ENCODE measurements at regions not wholly inside any gene's neighbourhood (a gene's known extent, or its start where the extent isn't known, plus 50 kb on each side); places are given as distances from the start of the nearest gene placed in this dataset.
"Not testable (repeated sequence)": the region's sequence is repeated elsewhere in the genome, so short reads cannot be mapped to it uniquely, and the experiment has no call there.

GRCh38 chrX:20718592-20719380 lies 452.1 kb upstream of the RPS6KA3 start:
- DNase-seq: no peak
- no peak for TF ChIP-seq GATA1 (IDR thresholded peaks at IDR 0.05; ENCODE audit: low read depth, low read length)
- no peak for TF ChIP-seq POLR2A (IDR thresholded peaks at IDR 0.05; ENCODE audit: low read length)

DNA sequence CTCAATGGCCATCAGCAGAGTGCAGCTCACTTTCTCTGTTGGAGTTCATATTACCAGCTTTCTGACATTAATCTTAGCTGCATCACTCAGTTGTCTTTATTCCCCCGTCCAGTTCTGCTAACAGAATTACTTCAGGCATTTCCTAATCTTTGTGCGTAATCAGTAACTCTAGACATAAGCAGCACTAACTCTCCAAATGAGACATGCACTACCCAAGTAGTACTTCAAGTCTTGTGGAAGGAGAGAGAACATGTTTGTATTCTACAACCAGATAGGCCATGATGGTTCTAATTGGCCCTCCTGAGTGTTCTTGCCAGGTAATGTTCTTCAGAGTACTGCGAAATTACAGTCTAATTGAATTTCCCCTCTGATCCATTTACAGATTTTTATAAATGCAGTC lies 448.5 kb upstream of the RPS6KA3 start:
- no peak for DNase-seq

DNA sequence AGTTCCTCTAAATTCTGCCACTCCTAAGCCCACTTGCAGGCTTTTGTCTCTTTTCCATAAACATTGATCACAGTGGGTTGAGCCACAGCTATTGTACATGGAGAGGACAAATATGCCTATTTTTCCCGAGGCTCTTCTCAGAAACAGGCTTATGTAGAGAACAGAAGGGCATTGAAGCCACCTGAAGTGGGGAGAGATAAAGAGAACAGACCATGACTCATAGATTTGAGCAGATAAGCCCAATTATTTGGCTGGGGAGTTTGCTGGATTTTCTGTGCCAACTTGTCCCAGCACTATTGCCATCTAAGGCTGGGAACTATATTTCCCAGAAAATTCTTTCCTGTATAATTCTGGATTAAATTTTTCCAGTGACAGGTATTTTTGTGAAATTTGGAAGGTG lies 446.1 kb upstream of the RPS6KA3 start:
- TF ChIP-seq GATA1 (IDR thresholded peaks at IDR 0.05; ENCODE audit: low read depth, low read length) (no peak), POLR2A (IDR thresholded peaks at IDR 0.05; ENCODE audit: low read length) (no peak)

More for the DNA sequence above, 448.5 kb upstream of the RPS6KA3 start:
- no peak for TF ChIP-seq GATA1 (IDR thresholded peaks at IDR 0.05; ENCODE audit: low read depth, low read length)
- TF ChIP-seq POLR2A (IDR thresholded peaks at IDR 0.05; ENCODE audit: low read length): no peak

GRCh38 chrX:20711366-20711765 lies 444.7 kb upstream of the RPS6KA3 start:
- DNase-seq: no peak
- TF ChIP-seq POLR2A (IDR thresholded peaks at IDR 0.05; ENCODE audit: low read length) (no peak), GATA1 (IDR thresholded peaks at IDR 0.05; ENCODE audit: low read depth, low read length) (no peak)

More for the DNA sequence above, 446.1 kb upstream of the RPS6KA3 start:
- DNase-seq: no peak

- DNase-seq: no peak
- TF ChIP-seq POLR2A (IDR thresholded peaks at IDR 0.05; ENCODE audit: low read length): no peak
- no peak for TF ChIP-seq GATA1 (IDR thresholded peaks at IDR 0.05; ENCODE audit: low read depth, low read length)
Measured at GRCh38 chrX:20693078-20693477, 426.4 kb upstream of the RPS6KA3 start.

DNA sequence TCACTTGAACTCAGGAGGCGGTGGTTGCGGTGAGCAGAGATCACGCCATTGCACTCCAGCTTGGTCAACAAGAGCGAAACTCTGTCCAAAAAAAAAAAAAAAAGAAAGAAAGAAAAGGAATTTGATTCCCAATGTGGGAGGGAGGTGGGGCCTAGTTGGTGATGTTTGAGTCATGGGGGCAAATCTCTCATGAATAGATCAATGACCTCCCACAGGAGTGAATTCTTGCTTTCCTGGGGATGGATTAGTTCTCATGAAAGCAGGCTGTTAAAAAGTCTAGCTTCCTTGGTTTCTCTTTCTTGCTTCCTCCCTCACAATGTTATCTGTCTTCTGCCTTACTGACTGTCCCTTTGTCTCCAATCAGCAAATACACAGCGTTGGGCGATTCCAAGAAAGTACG lies 419.5 kb upstream of the RPS6KA3 start:
- DNase-seq: no peak
- TF ChIP-seq GATA1 (IDR thresholded peaks at IDR 0.05; ENCODE audit: low read depth, low read length) (no peak), POLR2A (IDR thresholded peaks at IDR 0.05; ENCODE audit: low read length) (no peak)

DNA sequence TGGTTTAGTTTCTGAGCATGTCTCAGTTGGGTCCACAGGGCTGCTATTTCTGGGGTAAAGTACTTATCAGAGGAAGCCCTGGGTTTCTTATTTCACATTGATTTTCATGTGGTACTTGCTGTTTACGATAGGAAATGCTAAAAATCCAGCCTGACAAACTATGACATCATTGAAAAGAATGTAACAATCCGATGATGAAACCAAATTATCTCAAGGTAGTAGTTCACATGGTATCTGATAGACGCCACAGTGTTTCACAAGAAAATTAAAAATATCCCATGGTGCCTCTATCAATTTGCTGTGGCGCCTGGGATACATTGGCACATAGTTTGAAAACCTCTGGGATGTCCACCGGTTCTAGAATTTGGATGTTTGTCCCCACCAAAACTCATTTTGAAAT lies 418.9 kb upstream of the RPS6KA3 start:
- DNase-seq: no peak
- no peak for TF ChIP-seq GATA1 (IDR thresholded peaks at IDR 0.05; ENCODE audit: low read depth, low read length)
- TF ChIP-seq POLR2A (IDR thresholded peaks at IDR 0.05; ENCODE audit: low read length): no peak

DNA sequence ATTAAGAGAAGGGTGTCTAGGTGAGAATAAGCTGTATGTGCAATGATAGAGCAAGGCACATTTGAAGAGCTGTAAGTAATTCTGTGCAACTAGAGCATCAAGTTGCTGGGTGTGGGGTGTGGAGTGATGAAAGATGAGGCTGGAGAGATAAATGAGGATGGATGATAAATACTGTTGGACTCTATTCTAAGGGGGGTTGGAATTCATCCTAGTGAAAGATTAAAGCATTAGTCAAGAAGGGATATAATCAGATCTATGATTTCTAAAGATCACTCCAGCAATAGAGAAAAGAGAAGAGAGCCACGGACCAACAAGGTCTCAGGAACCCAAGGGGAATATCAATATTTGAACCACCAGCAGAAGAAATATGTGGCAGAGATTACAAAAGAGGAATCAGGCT lies 415.0 kb upstream of the RPS6KA3 start:
- TF ChIP-seq GATA1 (IDR thresholded peaks at IDR 0.05; ENCODE audit: low read depth, low read length) (no peak), POLR2A (IDR thresholded peaks at IDR 0.05; ENCODE audit: low read length) (no peak)
- no peak for DNase-seq

DNA sequence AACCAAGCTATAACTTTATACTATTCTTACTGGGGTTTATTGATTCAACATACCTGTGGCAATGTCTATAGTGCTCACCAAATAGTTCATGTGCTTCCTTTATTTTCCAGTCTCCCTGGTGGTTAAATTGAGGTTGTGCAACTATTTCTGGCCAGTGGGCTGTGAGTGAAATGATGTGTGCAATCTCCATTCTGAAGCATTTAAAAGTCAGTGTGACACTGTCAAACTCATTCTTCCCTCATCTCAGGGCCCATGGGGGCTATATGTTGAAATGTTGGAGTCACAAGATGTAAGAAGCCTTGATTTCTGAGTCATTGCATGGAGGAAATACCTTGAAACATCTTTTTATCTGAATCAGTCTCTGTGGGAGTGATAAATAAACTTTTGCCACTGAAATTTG lies 414.3 kb upstream of the RPS6KA3 start:
- no peak for DNase-seq
- TF ChIP-seq GATA1 (IDR thresholded peaks at IDR 0.05; ENCODE audit: low read depth, low read length): no peak
- no peak for TF ChIP-seq POLR2A (IDR thresholded peaks at IDR 0.05; ENCODE audit: low read length)

- TF ChIP-seq POLR2A (IDR thresholded peaks at IDR 0.05; ENCODE audit: low read length) (no peak), GATA1 (IDR thresholded peaks at IDR 0.05; ENCODE audit: low read depth, low read length) (no peak)
- DNase-seq: no peak
Measured at GRCh38 chrX:20672476-20672875, 405.8 kb upstream of the RPS6KA3 start.

GRCh38 chrX:20671746-20672145 lies 405.0 kb upstream of the RPS6KA3 start:
- DNase-seq: not testable (repeated sequence)

- no peak for DNase-seq
- no peak for TF ChIP-seq POLR2A (IDR thresholded peaks at IDR 0.05; ENCODE audit: low read length)
- TF ChIP-seq GATA1 (IDR thresholded peaks at IDR 0.05; ENCODE audit: low read depth, low read length): no peak
Measured at GRCh38 chrX:20670611-20671010, 403.9 kb upstream of the RPS6KA3 start.

GRCh38 chrX:20668550-20668949 lies 401.8 kb upstream of the RPS6KA3 start:
- TF ChIP-seq POLR2A (IDR thresholded peaks at IDR 0.05; ENCODE audit: low read length): no peak
- TF ChIP-seq GATA1 (IDR thresholded peaks at IDR 0.05; ENCODE audit: low read depth, low read length): no peak
- no peak for DNase-seq

GRCh38 chrX:20666331-20666730 lies 399.6 kb upstream of the RPS6KA3 start:
- DNase-seq: no peak
- TF ChIP-seq GATA1 (IDR thresholded peaks at IDR 0.05; ENCODE audit: low read depth, low read length) (no peak), POLR2A (IDR thresholded peaks at IDR 0.05; ENCODE audit: low read length) (no peak)

DNA sequence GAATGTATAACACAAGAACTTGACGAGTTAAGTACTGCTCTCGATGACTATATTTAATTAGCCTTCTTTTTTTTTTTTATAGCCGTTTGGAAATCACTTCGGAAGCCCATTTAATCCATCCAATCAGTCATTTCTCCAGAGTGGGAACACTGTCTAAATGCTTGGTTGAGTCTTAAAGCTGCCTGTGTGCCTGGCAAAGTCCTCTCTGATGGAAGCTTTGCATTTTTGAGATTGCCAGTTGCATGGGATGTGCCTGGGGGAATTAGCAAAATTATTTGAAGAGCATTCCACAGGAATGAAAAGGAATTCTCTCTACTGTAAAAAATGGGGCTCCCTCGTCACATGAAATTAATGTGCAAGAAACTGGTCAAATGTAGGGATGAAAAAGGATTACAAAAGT lies 398.8 kb upstream of the RPS6KA3 start:
- TF ChIP-seq POLR2A (IDR thresholded peaks at IDR 0.05; ENCODE audit: low read length) (no peak), GATA1 (IDR thresholded peaks at IDR 0.05; ENCODE audit: low read depth, low read length) (no peak)
- no peak for DNase-seq
